ENCODE measurements at regions not wholly inside any gene's neighbourhood (a gene's known extent, or its start where the extent isn't known, plus 50 kb on each side); places are given as distances from the start of the nearest gene placed in this dataset.

GRCh38 chrX:2594491-2594890, 93.7 kb upstream of the DHRSX start:
- Mint-ChIP-seq H3K27ac (no peak overlapping the region), H3K27me3 (no peaks in the 10 kb centered on the region), H3K9me3 (no peaks in the 10 kb centered on the region), H3K36me3 (ENCODE audit: low read depth) (peaks cover 16% of the 10 kb centered on the region), H3K4me1 (ENCODE audit: low read depth) (peaks cover 12% of the 10 kb centered on the region), H3K4me3 (no peak overlapping the region)
- Histone ChIP-seq H3K4me3 (ENCODE audit: low read length) (no peak overlapping the region), H3K4me1 (ENCODE audit: insufficient read depth, low read length) (peaks cover 8% of the 10 kb centered on the region), H3K36me3 (ENCODE audit: insufficient read depth, low read length) (no peaks in the 10 kb centered on the region), H3K9me3 (ENCODE audit: control insufficient read depth in 1 of 2, insufficient read depth in 1 of 2, low read length in 2 of 2) (no peaks in the 10 kb centered on the region), H3K27me3 (ENCODE audit: control insufficient read depth in 1 of 2, insufficient read depth in 2 of 2, low read length in 2 of 2) (no peaks in the 10 kb centered on the region), H3K27ac (ENCODE audit: low read depth in 1 of 2, low read length in 2 of 2) (no peak overlapping the region)
- no peak for TF ChIP-seq CTCF (IDR thresholded peaks at IDR 0.05)
- DNase-seq (no peak), ATAC-seq (ENCODE audit: poor library complexity) (no peak)
- intact Hi-C loops (cut with DNase I, micrococcal nuclease), result loop anchor here in 1 of 2 experiments (2.0 kb wide), 1 partner anchor 1348 kb away; no protein-coding TSS in a partner anchor
- CTCF ChIA-PET, result no interaction called here
- POLR2A ChIA-PET, result no interaction called here

- intact Hi-C loops (cut with DNase I, micrococcal nuclease), result loop anchor here (2.0 kb wide), 3 partner anchors 1137 to 1345 kb away; no protein-coding TSS in a partner anchor
- H3K27ac Mint-ChIP-seq, result no peak overlapping the region
- TF ChIP-seq CTCF (IDR thresholded peaks at IDR 0.05), result no peak
Measured at GRCh38 chrX:2592279-2592678, 91.5 kb upstream of the DHRSX start.

GRCh38 chrX:2589186-2590020, 88.6 kb upstream of the DHRSX start:
- no peak for TF ChIP-seq CTCF (IDR thresholded peaks at IDR 0.05)
- Mint-ChIP-seq H3K27me3 (peaks cover 6% of the 10 kb centered on the region), H3K27ac (no peak overlapping the region), H3K4me3 (no peak overlapping the region), H3K36me3 (ENCODE audit: low read depth) (peaks cover 3% of the 10 kb centered on the region), H3K9me3 (no peaks in the 10 kb centered on the region), H3K4me1 (ENCODE audit: low read depth) (peaks cover 17% of the 10 kb centered on the region)
- intact Hi-C loops (cut with DNase I, micrococcal nuclease), result no loop called here
- ChIA-PET CTCF (no interaction called here), POLR2A (no interaction called here)
- Histone ChIP-seq H3K36me3 (ENCODE audit: insufficient read depth, low read length) (no peaks in the 10 kb centered on the region), H3K27ac (ENCODE audit: low read depth in 1 of 2, low read length in 2 of 2) (no peak overlapping the region), H3K4me3 (ENCODE audit: low read length) (no peak overlapping the region), H3K4me1 (ENCODE audit: insufficient read depth, low read length) (peaks cover 8% of the 10 kb centered on the region), H3K9me3 (ENCODE audit: control insufficient read depth in 1 of 2, insufficient read depth in 1 of 2, low read length in 2 of 2) (no peaks in the 10 kb centered on the region), H3K27me3 (ENCODE audit: control insufficient read depth in 1 of 2, insufficient read depth in 2 of 2, low read length in 2 of 2) (peaks cover 5 to 7% of the 10 kb centered on the region in 2 experiments)
- DNase-seq, result no peak
- ATAC-seq (ENCODE audit: poor library complexity), result no peak

More at GRCh38 chrX:2592279-2592678, 91.5 kb upstream of the DHRSX start:
- no peaks in the 10 kb centered on the region for H3K36me3 ChIP-seq (ENCODE audit: insufficient read depth, low read length)
- no peaks in the 10 kb centered on the region for H3K9me3 Mint-ChIP-seq
- no peak for ATAC-seq (ENCODE audit: poor library complexity)
- no peak for DNase-seq
- CTCF ChIA-PET, result no interaction called here
- no peak overlapping the region for H3K4me3 ChIP-seq (ENCODE audit: low read length)
- peaks cover 12% of the 10 kb centered on the region for H3K4me1 Mint-ChIP-seq (ENCODE audit: low read depth)
- H3K4me3 Mint-ChIP-seq, result no peak overlapping the region
- no peak overlapping the region for H3K27ac ChIP-seq (ENCODE audit: low read depth in 1 of 2, low read length in 2 of 2)
- peaks cover 11% of the 10 kb centered on the region for H3K36me3 Mint-ChIP-seq (ENCODE audit: low read depth)
- POLR2A ChIA-PET, result no interaction called here
- no peaks in the 10 kb centered on the region for H3K9me3 ChIP-seq (ENCODE audit: control insufficient read depth in 1 of 2, insufficient read depth in 1 of 2, low read length in 2 of 2)
- H3K27me3 Mint-ChIP-seq, result no peaks in the 10 kb centered on the region
- no peaks in the 10 kb centered on the region for H3K27me3 ChIP-seq (ENCODE audit: control insufficient read depth in 1 of 2, insufficient read depth in 2 of 2, low read length in 2 of 2)
- peaks cover 8% of the 10 kb centered on the region for H3K4me1 ChIP-seq (ENCODE audit: insufficient read depth, low read length)
